T-helper 9 cell (primary cell): ENCODE measurements at regions not wholly inside any gene's neighbourhood (a gene's known extent, or its start where the extent isn't known, plus 50 kb on each side); places are given as distances from the start of the nearest gene placed in this dataset.
"Not testable (repeated sequence)": the region's sequence is repeated elsewhere in the genome, so short reads cannot be mapped to it uniquely, and the experiment has no call there.

ENCODE experiments used
- DNase-seq: peaks from one replicate; pipeline ENCODE4 v3.0.0-alpha.2; 2020

- no peak for DNase-seq
These were observed 942.9 kb upstream of the KLHL29 start for GRCh38 chr2:22442051-22442450.

DNA sequence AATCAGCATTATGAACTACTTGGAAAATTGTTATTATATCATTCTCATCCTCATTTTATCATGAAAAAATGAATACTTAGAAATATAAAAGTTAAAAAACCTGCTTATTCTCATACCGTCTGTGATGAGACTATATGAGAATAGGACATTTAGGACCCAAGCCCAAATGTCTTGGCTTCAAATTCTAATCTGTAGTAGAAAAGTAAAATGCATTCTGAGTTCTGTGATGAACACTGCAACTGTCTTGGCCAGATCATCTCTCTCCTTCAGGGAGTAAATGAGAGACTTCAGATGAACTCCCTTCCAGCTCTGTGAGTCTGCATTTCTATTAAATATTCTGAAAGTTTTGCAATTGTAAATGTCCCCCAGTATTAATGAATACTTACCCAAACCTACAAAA lies 940.7 kb upstream of the KLHL29 start:
- DNase-seq = no peak

DNA sequence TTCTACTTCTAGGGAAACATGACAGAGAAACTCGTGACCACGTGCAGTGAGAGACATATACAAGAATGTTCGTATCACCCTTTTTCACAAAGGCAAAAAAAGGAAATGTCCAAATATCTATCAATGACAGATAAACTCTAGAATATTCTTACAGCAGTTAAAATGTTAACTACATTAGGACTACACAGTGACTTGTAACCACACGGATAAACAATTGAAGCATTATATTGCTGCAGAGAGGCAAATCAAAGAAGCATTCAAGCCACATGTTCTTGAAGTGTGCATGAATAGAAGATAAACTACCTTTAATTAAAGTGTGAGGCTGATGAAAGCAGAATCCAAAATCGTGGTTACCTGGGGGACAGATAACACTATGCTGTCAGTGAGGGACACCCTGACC lies 935.3 kb upstream of the KLHL29 start:
- DNase-seq = no peak

DNA sequence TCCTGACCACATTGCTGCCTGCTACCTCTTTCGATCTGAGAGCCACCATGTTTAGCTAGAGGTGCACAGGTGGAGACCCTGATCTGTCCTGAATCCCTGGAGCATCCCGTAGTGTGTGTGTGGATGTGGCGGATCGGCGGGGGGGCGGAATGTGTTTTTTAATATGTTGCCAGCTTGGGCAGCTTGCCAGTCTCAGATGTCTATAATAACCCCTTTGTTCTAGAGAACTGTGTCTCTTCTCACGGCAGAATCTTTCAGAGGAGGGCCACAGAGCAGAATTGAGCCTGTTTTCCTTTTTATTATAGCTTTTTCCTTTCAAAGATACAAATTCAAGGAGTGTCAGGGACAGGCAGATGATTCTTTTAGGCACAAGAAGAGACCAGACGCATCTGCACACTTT lies 934.1 kb upstream of the KLHL29 start:
- no peak for DNase-seq

DNA sequence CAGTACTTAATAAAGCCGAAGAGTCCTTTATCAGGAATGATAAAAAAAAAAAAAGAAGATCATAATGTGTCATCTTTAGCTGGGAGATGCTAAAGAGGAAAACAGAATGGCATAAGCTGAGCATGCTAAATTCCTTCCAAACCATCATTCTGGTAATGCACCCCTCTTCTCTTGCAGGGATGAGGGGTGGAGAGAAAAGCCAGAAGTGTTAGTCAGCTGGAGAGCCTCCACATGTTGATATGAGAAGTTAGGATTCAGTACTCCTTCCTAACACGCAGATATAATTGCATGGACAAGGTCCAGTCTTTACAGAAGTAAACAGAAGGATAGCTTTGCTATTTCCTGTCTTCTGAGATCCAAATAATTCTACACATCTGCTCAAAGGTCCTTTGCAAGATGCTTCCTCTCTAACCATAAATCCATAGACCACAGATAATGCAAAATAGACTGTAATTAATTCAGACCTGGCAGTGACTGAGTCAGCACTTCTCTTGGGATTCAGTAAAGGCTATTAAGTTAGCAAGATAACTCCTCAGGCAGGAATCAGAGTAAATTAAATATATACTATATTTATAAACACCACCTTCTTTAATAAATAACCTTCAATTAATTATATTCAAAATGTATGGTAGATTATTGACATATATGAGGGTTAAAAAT lies 930.0 kb upstream of the KLHL29 start:
- no peak for DNase-seq

- no peak for DNase-seq
These were observed 926.5 kb upstream of the KLHL29 start for GRCh38 chr2:22458440-22458839.

- DNase-seq = not testable (repeated sequence)
These were observed 909.9 kb upstream of the KLHL29 start for GRCh38 chr2:22475103-22475502.

GRCh38 chr2:22478329-22478728 lies 906.6 kb upstream of the KLHL29 start:
- DNase-seq = no peak

GRCh38 chr2:22481486-22482259 lies 903.3 kb upstream of the KLHL29 start:
- DNase-seq = no peak

- no peak for DNase-seq
These were observed 901.9 kb upstream of the KLHL29 start for GRCh38 chr2:22483036-22483435.

DNA sequence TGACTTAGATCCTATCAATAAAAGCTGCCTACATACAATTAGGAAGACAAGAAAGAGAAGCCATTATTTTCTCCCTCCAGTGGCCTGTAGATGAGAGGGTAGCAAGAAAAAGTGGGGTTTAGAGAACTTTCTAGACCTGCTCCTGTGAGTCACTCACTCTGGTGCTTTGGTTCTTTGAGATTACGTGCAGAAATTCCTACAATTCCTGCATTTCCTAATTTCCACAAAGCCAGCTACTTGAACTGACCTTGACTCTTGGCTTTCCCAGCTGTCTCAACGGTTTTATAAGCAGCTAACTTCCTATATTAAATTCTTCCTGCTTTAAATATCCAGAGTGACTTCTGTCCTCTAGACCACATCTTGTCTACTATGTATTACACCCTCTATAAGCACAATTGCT lies 899.5 kb upstream of the KLHL29 start:
- no peak for DNase-seq

DNA sequence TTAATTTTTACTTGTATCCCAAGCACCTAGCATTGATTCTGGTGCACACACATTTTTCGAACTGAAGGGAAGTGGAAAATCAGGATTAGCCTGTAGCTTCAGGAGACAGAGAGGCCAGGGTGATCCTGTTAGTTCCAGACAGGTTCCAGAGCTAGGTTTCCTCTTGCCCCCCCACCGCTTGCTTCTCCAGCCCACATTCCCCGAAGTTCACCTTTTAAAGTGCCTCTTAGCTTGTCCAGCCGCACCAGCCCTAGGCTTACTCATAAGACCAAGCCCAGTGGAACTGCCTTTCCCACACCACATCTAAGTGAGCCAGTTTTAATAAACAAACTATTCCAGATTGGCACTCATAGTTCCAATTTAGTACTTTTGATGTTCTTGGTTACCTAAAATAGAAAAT lies 898.6 kb upstream of the KLHL29 start:
- no peak for DNase-seq

- no peak for DNase-seq
These were observed 897.9 kb upstream of the KLHL29 start for GRCh38 chr2:22487036-22487435.

- no peak for DNase-seq
These were observed 897.4 kb upstream of the KLHL29 start for GRCh38 chr2:22487541-22487940.

- DNase-seq = no peak
These were observed 893.5 kb upstream of the KLHL29 start for GRCh38 chr2:22491442-22491841.

GRCh38 chr2:22494156-22494555 lies 890.8 kb upstream of the KLHL29 start:
- DNase-seq = no peak

GRCh38 chr2:22497064-22497463 lies 887.9 kb upstream of the KLHL29 start:
- DNase-seq = no peak

DNA sequence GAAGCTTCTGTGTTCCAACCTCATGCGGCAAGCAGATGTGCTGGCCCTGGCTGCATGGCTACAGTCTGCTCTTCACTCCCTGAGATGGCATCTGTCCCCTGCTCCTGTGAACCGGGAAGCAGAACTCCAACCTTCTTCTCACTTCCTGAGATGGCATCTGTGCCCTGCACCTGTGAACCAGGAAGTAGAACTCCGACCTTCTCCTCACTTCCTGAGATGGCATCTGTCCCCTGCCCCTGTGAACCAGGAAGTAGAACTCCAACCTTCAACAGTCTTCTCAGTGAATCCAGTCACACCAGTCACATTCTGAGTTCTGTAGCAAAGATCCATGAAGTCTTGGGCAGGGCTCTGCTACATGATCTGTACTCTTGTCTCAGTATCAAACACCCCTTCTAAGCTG lies 887.2 kb upstream of the KLHL29 start:
- no peak for DNase-seq

- DNase-seq = no peak
These were observed 885.7 kb upstream of the KLHL29 start for GRCh38 chr2:22499082-22499839.

GRCh38 chr2:22500555-22500935 lies 884.4 kb upstream of the KLHL29 start:
- DNase-seq = no peak

DNA sequence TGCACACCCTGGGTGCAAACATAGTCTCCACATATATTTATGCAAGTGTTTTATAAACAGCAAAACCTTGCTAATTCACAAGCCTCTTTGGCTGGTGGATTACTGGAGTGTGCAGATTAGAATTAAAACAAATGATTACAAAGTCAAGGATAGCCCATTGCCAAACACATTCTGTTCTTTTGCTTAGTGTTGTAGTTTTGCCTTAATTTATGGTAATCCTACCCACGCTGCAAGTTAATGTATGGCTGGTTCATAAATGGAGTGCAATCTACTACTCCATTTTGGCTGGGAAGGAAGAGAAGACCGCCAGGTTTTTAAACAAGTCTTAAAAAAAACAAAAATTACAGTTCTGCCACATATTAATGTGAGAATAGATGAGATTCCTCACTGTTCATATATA lies 883.1 kb upstream of the KLHL29 start:
- DNase-seq = no peak

- no peak for DNase-seq
These were observed 871.4 kb upstream of the KLHL29 start for GRCh38 chr2:22513563-22513962.

DNA sequence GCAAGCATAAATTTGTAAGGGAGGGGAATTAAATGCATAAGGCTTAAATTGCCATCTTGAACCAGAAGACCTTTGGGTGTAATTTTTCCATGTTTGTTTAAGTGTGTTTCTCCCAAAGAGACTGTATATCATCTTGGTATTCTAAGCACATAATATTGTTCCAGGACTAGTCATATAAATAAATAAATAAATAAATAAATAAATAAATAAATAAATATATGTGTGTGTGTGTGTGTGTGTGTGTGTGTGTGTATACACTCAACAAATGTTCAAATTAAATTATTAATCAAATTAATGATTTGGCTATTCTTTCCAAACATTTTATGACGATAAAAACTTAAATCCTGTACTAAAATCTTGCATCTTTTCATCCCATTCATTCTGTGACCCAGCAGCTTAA lies 867.8 kb upstream of the KLHL29 start:
- no peak for DNase-seq

DNA sequence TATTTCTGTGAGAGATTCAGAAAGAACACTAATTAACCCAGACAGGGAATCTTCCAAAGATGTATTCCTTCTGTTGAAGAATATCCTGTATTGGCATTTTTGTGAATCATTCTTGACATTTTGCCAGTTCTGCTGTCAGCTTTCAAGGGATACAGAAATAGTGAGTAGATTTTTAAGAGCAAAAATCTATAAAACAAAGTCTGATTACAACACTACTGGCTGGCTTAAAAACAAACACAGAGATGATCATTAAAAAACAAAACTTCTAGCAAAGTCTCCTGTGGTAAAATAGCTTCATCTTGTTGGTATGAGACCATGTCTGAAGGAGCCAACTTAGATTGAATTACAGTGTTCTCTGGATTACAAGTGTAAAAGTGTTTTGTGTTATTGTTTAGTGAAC lies 866.3 kb upstream of the KLHL29 start:
- DNase-seq = no peak
